NT2/D1 (cell line): ENCODE measurements at regions not wholly inside any gene's neighbourhood (a gene's known extent, or its start where the extent isn't known, plus 50 kb on each side); places are given as distances from the start of the nearest gene placed in this dataset.

Experiments
- YY1 ChIP-seq: IDR thresholded peaks from 2 replicates; pipeline ENCODE4 v1.6.1; 2011; ENCODE audit not compliant: insufficient read length, insufficient read depth
- ZNF274 ChIP-seq: IDR thresholded peaks from 2 replicates; pipeline ENCODE4 v1.6.1; 2011; ENCODE audit warnings: mild to moderate bottlenecking, low read depth, low read length

DNA sequence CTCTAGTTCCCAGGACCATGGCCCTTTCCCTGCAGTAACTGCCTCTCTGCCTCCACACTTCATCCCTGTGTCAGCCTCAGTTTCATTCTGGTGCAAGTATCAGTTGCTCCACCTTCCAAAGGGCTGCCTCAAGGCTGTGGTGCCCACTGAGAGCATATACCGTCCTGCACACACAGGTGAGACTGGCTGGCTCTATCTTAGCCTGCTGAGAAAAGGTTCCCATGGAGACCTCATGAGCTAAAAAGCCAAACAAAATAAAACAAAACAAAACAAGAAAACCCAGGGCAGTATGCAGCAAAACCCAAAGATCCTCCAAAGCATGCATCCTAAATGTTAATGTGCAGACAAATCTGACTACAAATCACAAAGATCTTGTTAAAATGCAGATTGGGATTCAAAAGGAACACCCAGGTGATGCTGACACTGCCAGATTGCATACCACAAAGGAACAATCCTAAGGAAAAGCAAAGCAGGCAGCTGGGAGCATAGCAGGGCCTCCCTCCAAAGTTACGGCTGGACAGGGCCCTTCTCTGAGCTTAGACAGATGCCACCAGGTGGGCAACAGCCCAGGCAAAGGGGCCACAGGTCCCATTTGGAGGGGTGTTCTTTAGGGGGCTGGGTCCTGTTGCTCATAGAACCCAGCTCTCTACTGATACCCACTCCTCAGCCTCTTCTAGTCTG, 76.3 kb upstream of the SLCO2A1 start:
- no peak for TF ChIP-seq ZNF274
- TF ChIP-seq YY1, result no peak
